ENCODE measurements at regions not wholly inside any gene's neighbourhood (a gene's known extent, or its start where the extent isn't known, plus 50 kb on each side); places are given as distances from the start of the nearest gene placed in this dataset.
"Not testable (repeated sequence)": the region's sequence is repeated elsewhere in the genome, so short reads cannot be mapped to it uniquely, and the experiment has no call there.

DNA sequence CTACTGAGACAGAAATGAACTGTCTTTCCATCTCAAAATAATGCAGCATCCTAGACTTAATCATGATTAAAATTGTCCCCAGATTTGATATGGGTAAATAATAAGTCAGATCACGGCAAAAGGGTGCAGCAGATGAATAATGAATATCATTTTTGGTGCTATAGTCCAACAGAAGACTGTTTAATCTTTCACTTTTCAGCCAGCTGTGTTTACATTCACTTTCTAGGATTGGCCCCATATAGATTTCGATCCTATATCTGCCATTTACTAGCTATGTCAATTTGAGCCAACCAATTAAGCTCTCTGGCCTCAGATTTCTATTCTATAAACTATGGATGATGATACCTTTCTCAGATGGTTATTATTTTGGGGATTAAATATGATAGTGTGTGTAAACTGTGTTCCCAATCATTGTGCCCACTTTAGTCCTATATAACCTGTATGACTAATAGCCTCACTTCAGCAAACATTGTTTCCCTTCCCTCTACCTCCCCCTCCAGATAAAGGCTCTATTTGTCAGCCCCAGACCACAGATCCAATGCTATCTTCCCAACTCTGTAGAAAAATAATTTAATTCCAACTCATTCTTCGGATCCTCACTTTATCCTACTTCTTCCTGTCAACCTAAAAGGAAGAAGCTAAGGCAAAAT, 53.6 kb upstream of the NT5E start:
- no peak for DNase-seq

DNA sequence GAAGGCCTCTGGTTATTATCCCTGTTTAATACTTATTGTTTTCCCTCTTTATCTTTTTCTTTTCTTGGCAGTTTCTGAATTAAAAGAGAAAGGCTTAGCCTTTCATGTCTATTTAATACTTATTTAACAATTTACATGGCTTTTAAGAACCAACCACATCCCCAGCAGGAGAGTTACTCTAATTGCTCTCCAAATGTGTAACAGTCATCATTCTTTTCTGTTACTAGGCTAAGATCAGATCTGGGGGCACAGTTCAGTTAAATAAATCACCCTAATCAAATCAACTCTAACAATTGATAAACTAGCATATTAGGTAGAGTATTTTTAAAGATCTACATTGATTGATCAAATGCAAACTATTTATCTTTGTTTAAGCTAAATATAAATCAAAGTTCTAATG, 54.1 kb upstream of the NT5E start:
- DNase-seq = no peak

DNA sequence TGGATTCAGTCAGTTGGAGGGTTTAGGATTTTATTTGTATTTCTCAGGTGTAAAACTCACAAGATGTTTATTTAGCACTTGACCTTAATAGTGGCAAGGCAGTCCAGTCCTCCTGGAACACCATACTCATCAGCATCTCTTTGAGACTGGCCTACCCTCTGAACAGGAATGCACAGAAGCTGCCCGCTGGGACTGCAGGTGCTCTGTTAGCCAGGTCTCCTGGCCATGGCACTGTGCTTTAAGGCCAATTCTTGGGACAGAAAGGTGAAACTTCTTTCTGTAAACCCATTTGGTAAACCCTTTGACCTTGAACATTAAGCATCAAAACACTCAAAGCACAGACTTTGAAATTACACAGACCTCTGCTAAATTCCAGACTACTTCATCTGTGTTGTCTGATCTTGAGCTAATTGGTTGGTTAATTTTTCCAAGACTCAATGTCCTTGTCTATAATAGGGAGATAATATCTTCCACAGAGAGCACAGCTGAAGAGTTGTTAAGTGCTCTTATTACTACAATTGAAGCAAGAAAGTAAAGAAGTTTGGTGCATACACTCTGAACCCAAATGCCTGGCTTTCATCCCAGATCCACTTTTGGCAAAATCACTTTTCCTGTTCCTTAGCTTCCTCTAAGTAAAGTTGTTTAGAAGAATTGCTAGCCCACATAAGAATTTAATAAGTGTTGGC, 54.9 kb upstream of the NT5E start:
- no peak for DNase-seq

DNA sequence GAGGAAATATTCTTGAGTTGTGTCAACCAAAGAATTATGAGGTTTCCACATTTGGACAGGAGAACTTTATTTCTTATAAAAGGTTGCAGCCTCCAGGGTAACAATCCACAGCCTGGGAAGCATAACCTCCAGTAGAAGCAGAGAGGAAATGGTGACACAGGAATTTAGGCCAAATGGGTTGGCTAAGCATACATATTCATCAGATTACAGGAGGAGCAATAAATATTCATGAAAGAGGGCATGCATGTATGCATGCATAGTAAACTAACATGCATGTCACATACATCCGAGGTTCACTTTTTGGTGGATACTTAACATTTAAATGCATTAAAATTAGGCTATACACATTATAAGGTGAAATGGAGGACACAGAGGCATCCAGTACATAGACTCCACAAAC, 55.7 kb upstream of the NT5E start:
- DNase-seq = no peak

DNA sequence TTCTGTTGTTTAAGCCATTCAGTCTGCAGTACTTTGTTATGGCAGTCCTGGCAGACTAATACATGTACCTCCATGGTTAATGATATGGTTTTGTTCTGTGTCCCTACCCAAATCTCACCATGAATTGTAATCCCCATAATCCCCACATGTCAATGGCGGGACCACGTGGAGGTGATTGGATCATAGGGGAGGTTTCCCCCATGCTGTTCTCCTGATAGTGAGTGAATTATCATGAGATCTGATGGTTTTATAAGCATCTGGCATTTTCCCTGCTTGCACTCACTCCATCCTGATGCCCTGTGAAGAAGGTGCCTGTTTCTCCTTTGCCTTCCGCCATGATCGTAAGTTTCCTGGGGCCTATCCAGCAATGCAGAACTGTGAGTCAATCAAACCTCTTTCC, 57.5 kb upstream of the NT5E start:
- no peak for DNase-seq

DNA sequence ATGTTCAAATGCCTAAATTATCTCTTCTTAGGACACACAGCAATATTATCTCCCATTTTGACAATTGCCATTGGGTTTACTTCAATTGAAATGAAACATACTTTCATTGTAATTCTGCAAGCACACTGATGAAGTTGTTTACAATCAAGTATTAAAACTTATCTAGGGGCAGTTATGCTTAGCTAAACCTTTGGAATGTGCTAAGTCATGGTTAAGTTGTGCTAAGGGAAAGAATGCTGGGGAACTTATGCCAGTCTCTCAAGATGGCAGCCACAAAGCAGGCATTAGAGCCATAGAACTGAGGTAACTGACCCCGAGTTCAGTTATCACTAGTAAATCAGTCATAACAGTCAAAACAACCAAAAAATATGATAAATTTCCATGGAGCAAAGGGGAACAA, 59.1 kb upstream of the NT5E start:
- no peak for DNase-seq

DNA sequence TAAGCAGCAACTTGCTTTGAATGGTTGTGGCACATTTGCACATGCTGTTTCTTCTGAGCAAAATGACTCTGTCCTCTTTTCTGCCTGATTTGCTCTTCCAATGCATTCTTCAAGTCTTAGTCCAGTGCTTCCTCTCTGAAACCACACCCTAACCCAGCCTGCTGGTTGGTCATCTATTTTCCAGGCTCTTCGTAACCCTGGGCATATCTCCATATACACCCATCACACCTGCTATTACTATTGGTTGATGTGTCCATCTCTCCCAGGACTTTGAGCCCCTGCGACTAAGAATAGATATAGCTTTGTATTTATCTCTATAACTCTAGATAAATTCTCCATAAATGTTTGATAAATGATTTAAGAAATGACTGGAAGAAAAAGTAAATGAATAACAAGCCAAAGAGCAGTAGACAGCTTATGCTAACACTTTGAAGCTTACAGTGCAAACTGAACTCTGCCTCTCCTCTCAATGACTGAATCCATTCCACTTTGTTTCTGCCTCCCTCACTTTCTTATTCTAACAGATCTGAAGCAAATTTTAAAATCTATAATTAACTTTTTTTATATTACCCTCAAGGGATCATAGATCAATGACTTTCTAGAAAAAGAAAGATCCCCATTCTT, 59.7 kb upstream of the NT5E start:
- no peak for DNase-seq

DNA sequence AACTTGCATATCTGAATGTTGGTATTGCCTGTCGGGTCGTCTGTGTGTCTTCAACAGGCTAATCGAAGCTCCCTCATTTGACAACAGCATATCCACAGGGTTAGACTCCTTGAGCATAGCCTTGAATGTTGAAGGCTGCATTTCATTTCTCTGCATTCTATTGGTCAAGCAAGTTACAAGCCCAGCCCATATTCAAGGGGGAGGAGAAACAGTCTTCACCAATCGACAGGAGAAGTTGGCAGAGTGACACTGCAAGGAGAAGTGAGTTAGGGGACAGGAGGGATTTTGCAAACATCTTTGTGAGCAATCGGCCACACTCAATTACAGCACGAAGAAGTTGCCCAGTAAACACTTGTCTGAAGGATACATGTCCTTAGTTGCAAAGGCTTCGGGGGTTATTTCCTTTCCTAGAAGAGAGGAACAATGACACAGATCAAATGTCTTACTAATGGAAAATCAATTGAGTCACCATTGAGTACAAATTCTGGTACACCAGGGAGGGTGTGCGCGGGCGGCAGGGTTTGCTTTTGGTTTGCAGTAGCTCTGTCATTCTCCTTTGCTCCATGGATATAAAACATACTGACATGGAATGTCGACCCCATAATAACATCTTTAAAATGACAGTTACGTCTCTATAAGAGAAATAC, 60.6 kb upstream of the NT5E start:
- no peak for DNase-seq

DNA sequence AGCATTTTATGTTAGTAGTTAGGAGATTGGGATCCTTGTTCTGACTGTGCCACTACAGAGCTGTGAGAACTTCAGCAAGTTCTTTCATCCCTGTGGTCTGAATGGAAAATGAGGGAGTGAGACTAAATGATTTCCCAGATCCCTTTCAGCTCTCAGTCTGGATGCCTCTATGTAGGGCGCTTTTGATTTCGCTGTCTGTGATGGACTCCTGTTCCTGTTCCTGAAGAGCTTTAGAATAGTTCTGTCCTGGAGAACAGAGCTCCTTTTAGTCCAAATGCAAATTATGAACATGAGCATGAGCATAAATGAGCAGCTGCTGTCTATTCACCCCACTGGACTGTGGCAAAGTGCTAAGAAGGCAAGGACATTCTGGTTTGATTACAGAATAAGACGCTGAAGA, 61.4 kb upstream of the NT5E start:
- no peak for DNase-seq

DNA sequence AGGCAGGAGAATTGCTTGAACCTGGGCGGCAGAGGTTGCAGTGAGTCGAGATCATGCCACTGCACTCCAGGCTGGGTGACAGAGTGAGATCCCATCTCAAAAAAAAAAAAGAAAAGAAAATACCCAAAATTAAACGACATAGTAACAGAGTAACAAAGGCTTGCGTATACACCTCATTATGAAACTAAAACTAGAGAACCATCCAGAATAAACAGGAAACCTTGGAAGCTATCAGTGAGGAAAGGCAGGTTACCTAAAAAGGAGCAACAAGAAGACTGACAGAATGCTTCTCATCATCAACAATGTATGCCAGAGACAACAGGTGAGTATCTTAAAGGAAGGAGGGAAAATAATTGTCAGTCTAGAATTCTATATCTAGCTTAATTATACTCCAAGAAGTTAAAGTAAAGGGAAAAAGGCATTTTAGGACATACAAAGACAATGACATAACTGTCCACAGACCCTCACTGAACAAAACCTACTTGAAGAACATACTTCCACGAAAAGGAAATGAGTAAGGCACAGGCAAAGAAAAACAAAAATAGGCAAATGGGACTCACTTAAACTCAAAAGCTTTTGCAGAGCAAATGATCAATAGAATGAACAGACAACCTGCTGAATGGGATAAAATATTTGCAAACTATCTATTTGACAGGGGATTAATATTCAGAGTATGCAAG, 64.1 kb upstream of the NT5E start:
- no peak for DNase-seq

DNA sequence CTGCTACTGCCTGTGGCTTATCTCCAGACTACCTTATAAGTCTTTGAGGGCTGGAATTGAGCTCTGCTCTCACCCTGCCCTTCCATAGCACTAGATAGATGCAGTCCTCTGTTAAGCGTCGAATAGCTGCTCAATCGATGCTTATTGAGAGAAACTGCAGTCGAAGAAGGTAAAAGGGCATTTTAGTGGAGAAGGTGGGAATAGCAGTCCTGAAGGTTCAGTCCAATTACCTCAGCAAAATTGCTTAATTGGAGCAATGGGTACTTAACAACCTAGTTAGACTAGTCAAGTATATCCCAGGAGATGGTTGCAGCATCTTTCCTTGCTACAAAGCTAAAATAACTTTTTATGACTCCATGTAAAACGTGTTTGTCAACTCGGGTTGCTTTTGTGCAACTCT, 66.8 kb upstream of the NT5E start:
- DNase-seq = no peak

DNA sequence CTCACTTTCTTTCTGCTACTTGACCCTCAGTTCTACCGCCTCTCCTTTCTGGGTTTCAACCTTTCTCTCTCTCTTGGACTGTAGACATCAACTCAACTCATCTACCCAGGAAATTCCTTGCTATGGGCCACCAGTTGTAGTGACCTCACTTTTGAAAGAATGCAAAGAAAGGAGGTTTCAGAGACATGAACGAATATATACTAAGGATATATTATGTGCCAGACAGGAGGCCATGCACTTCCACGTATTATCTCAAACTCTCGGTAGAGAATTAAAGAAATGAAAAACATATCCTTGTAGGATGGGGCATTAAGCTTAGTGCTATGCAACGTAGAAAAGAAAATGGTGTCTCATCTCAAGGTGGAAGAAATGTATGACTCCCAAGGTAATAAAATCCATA, 67.3 kb upstream of the NT5E start:
- no peak for DNase-seq

DNA sequence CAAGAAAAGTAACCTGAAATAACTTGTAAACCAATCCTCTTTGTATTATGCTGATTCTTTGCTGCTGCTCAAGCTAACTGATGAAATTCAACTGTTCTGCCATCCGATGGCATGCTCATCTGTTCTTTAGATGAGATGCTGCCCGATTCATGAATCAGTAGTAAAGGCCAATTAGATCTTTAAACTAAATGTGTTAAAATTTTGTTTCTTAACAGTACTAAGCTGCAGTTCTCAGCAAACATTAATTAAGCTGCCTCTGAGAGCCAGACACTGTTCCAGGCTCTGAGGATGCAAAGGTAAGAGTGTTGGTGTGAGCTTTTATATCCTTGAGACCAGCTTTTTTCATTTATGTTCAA, 77.0 kb upstream of the NT5E start:
- no peak for DNase-seq

DNA sequence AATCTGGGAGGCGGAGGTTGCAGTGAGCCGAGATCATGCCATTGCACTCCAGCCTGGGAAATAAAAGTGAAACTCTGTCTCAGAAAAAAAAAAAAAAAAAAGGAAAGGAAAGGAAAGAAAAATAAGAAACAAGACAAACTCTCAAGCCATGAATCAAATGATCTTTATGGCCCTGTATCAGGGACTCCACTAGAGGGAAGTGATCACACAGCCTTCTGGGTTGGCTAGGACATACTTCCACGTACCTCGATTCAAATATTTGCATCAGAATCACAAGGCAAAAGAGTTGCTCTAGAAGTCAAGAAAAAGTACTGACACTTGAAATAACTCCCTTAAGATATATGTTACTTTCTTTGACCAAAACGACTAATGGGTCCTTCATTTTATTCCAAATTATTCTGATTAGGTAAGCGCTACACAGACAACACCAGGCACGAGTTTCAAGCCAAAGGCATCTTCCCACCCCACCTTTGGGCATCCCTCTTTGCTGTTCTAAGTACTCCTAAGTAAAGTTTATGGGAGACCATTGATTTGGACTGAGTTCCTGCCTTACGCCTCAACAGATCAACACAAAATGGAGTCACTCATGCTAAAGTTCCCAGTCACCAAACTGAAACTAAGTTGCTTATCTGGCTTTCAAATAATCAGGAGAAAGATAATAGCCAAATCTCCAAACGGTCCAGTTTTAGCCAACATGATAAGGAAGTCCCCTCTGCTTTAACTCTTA, 77.5 kb upstream of the NT5E start:
- DNase-seq = no peak

DNA sequence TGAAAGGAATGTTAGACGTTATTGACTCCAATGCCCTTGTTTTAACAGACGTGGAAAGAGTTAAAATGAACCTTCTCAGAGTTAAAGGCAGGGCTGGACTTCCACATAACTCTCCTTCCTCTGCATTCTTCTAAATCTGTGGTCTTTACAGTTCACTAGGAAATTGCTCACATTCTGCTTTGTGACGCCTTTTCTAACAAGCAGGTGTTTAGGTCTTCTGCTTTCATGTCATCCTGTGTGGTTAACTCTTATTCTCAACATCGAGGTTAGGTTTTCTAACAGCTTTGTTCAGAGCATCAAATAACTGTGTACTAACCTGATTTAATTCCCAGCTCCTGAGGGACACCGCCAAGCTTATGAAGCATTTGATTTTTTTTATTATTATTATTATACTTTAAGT, 81.3 kb upstream of the NT5E start:
- no peak for DNase-seq

DNA sequence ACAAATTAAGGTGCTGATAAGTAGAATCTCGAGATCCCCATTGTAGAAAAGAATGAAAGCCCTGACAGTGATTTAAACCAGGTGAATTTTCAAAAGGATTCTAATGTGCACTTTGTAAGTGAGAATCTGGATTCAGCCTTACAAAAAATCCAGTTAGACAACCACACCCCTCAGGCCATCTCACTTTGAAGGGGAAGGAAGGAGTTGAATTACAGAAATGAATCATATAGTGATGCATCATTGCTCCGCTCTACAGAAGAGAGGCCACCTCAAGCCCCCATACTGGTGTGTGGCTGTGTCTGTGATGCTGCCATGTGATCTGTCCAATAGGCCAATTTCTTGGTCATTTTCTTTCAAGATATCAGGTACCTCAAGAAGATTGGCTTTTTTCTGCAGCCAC, 85.5 kb upstream of the NT5E start:
- DNase-seq = no peak

DNA sequence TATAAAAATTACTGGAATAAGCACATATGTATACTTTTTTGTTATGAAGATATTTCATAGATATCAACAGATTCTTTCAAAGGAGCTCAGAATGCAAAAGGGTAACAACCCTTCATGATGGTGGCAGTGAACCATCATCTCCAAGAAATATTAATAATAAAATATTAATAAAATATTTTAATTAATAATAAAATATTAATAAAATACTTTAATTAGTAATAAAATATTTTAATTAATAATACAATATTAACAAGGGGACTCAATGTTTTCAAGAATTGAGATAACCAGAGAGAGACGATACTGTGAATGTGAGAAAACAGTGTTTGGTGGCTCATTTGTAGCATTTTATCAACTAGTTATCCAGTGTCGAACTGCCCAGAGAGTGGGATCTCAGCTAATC, 86.0 kb upstream of the NT5E start:
- no peak for DNase-seq

DNA sequence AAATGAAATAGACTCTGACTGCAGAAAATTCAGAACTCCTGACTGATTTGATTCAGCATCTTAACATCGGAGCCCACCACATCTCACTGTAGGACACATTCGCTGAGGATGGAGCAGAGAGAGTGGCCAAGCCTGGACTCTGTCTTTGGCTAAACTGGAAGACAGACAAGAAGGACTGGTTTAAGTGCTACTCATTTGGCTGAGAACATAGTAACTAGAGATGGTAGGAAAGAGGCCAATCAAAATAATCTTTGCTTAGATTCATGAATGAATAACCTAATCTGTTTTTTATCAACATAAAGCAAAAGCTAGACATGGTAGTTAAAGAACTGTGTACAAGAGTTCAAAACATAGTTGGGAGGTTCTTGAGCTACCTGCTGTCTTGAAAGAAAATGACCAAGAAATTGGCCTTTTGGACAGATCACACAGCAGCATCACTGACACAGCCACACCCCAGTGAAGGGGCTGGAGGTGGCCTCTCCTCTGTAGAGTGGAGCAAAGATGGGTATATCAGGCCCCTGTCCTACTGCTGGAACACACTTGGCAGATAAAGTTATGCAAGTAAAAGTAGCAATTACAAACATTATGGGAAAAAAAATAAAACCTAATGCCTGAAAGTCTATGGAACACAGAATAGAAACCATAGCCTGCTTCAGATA, 87.1 kb upstream of the NT5E start:
- no peak for DNase-seq

DNA sequence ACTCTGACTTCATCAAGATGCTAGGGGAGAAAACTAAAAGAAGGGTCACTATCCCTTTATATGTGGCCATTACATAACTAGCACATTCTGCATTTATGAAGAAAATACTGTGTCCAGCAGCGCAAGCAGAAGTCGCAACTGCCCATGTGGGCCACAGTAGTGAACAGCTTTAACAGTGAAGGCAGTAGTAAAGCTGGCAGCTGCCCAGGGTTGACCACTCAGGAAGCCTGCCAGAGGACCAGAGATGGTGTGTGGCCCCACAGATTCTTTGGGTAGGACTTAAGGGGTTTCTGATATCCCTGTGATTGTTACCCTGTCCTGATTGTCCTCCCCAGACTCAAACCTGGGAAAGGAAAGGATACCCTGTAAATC, 88.3 kb upstream of the NT5E start:
- DNase-seq = no peak

DNA sequence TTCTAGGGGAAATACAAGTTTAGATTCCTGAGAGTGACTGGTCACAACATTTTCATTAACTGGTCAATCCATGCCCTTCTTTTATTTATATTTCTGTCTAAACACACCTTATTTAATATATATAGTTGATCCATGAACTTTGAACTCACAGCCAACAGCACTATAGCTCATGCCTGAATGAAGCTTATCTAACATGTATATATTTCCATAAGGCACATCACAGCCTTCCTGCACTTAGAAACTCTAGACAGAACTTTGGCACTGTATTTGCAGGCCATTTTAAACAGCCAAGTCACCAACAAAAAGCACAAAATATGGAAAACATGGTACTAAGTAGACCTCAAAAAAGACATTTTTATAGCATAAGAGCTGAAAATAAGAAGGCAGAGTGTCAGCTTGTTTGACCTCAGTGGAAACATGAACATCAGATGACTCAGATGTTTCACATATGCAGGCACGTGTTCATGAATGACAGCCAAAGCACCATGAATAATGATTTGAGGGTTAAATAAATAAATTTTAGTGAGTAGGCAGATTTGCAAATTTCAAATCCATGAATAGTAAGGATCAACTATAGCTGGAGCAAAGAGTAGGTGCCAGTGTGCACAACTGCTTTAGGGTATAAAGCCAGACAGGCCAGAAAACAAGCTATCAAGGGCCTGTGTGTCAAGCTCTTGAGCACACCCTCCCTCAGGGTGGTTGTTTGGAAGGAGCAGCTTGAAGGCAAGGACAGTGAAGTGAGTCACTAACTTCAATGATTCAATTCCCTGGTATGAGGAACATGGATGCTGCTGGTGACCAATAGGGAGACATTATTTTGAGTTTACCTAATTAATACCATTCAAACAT, 88.9 kb upstream of the NT5E start:
- no peak for DNase-seq

DNA sequence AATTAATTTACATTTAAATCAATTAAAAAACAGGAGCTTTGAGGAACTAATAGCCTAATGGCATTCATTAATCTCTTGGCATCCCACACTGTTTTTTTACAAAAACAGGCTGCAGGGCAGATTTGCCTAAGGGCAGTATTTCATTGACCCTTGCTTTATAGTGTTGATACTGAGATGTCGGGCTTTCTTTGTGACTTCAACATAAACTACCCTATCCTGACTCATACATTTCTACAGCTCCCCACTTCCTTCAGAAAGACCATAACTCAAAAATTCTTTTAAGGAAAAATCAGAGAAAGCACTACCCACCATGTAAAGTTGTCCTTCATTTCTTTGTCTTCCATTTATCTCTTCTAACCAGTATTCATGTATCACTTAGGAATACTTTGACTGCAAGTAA, 92.2 kb upstream of the NT5E start:
- no peak for DNase-seq

DNA sequence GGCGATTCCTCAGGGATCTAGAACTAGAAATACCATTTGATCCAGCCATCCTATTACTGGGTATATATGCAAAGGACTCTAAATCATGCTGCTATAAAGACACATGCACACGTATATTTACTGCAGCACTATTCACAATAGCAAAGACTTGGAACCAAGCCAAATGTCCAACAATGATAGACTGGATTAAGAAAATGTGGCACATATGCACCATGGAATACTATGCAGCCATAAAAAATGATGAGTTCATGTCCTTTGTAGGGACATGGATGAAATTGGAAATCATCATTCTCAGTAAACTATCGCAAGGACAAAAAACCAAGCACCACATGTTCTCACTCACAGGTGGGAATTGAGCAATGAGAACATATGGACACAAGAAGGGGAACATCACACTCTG, 93.1 kb upstream of the NT5E start:
- not testable (repeated sequence) for DNase-seq
